HepG2 (cell line): ENCODE measurements at regions not wholly inside any gene's neighbourhood (a gene's known extent, or its start where the extent isn't known, plus 50 kb on each side); places are given as distances from the start of the nearest gene placed in this dataset.

Experiments used
- JDP2 ChIP-seq: sonication (generic); formaldehyde crosslinking; IDR thresholded peaks from 2 replicates; pipeline ENCODE4 v1.8.1; 2022; ENCODE audit warnings: missing genetic modification reagents, borderline replicate concordance
- KLF11 ChIP-seq: IDR thresholded peaks from 2 replicates; pipeline ENCODE4 v1.6.1; 2016; ENCODE audit warnings: missing compliant biosample characterization
- MEIS2 ChIP-seq: sonication (generic); formaldehyde crosslinking; IDR thresholded peaks from 2 replicates; pipeline ENCODE4 v1.9.0; 2021; ENCODE audit warnings: mild to moderate bottlenecking, missing genetic modification reagents
- ONECUT2 ChIP-seq: sonication (generic); formaldehyde crosslinking; IDR thresholded peaks from 2 replicates; pipeline ENCODE4 v1.4.0; 2020; ENCODE audit warnings: missing genetic modification reagents
- SIN3A ChIP-seq: IDR thresholded peaks from 2 replicates; pipeline ENCODE4 v1.6.1; 2011; ENCODE audit warnings: low read depth, mild to moderate bottlenecking, control low read depth, low read length, borderline replicate concordance
- TCF7 ChIP-seq: sonication (generic); IDR thresholded peaks from 2 replicates; pipeline ENCODE4 v1.6.1; 2016; ENCODE audit warnings: antibody characterized with exemption, low read depth
- TOPORS ChIP-seq: sonication (generic); formaldehyde crosslinking; IDR thresholded peaks from 2 replicates; pipeline ENCODE4 v1.8.0; 2023; ENCODE audit warnings: mild to moderate bottlenecking, missing genetic modification reagents
- WIZ ChIP-seq: sonication (generic); formaldehyde crosslinking; IDR thresholded peaks from 2 replicates; pipeline ENCODE4 v1.5.1; 2020; ENCODE audit warnings: mild to moderate bottlenecking, missing genetic modification reagents
- ZFP82 ChIP-seq: sonication (generic); formaldehyde crosslinking; IDR thresholded peaks from 2 replicates; pipeline ENCODE4 v1.5.1; 2020; ENCODE audit warnings: mild to moderate bottlenecking, missing genetic modification reagents, borderline replicate concordance
- ZNF230 ChIP-seq: sonication (generic); formaldehyde crosslinking; IDR thresholded peaks from 2 replicates; pipeline ENCODE4 v1.4.0; 2020; ENCODE audit warnings: mild to moderate bottlenecking, missing genetic modification reagents
- ZNF720 ChIP-seq: sonication (generic); formaldehyde crosslinking; IDR thresholded peaks from 2 replicates; pipeline ENCODE4 v1.4.0; 2020; ENCODE audit warnings: missing genetic modification reagents
- TF ChIP-seq, protein P1 (sequence below): sonication (generic); formaldehyde crosslinking; IDR thresholded peaks from 2 replicates; pipeline ENCODE4 v1.4.0; 2020; ENCODE audit warnings: mild to moderate bottlenecking, missing genetic modification reagents
- TF ChIP-seq, protein P2 (sequence below): sonication (generic); formaldehyde crosslinking; IDR thresholded peaks from 2 replicates; pipeline ENCODE4 v1.4.0; 2020; ENCODE audit warnings: missing genetic modification reagents
- TF ChIP-seq, protein P3 (sequence below): sonication (generic); formaldehyde crosslinking; IDR thresholded peaks from 2 replicates; pipeline ENCODE4 v1.8.0; 2022; ENCODE audit warnings: missing genetic modification reagents, mild to moderate bottlenecking, moderate library complexity, borderline replicate concordance
- TF ChIP-seq, protein P4 (sequence below): sonication (generic); formaldehyde crosslinking; IDR thresholded peaks from 2 replicates; pipeline ENCODE4 v1.4.0; 2020; ENCODE audit warnings: low read depth, missing genetic modification reagents

DNA sequence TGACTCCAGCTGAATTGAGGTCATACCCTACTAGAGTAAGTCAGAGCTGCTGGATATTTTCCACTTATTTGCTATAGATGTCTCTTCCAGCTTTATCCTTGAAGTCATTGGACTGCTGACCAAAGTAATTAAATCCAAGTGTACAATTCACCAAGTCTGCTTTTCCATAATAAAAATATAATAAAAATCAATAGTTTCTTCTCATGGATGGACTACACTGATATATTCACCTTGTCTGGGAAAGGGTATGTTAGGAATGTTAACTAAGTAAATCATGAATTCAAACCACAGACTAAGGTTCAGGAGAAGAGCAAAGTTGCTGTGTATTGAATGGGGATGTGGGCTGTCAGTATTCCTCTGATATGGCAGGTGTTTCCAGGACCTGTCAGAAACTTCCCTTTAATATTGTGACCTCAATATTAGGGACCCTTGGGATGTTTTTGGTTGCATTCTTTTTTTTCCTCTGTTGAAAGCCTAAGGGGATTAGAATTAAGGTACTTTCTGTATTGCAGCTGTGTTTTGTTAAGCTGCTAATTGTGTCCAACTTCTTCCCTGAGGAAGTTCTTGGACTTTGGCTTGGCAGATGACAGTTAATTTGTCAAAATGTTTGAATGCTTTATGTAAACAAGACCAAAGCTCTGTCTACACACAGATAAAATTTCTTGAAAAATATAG is 284.0 kb downstream of the ATP23 start (continued):
- TF ChIP-seq SIN3A, result no peak
- TF ChIP-seq TOPORS (CRISPR knock-in tag), result no peak
- TF ChIP-seq, protein P1, sequence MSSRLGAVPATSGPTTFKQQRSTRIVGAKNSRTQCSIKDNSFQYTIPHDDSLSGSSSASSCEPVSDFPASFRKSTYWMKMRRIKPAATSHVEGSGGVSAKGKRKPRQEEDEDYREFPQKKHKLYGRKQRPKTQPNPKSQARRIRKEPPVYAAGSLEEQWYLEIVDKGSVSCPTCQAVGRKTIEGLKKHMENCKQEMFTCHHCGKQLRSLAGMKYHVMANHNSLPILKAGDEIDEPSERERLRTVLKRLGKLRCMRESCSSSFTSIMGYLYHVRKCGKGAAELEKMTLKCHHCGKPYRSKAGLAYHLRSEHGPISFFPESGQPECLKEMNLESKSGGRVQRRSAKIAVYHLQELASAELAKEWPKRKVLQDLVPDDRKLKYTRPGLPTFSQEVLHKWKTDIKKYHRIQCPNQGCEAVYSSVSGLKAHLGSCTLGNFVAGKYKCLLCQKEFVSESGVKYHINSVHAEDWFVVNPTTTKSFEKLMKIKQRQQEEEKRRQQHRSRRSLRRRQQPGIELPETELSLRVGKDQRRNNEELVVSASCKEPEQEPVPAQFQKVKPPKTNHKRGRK, result no peak
- no peak for TF ChIP-seq WIZ (CRISPR knock-in tag)
- TF ChIP-seq, protein P2, sequence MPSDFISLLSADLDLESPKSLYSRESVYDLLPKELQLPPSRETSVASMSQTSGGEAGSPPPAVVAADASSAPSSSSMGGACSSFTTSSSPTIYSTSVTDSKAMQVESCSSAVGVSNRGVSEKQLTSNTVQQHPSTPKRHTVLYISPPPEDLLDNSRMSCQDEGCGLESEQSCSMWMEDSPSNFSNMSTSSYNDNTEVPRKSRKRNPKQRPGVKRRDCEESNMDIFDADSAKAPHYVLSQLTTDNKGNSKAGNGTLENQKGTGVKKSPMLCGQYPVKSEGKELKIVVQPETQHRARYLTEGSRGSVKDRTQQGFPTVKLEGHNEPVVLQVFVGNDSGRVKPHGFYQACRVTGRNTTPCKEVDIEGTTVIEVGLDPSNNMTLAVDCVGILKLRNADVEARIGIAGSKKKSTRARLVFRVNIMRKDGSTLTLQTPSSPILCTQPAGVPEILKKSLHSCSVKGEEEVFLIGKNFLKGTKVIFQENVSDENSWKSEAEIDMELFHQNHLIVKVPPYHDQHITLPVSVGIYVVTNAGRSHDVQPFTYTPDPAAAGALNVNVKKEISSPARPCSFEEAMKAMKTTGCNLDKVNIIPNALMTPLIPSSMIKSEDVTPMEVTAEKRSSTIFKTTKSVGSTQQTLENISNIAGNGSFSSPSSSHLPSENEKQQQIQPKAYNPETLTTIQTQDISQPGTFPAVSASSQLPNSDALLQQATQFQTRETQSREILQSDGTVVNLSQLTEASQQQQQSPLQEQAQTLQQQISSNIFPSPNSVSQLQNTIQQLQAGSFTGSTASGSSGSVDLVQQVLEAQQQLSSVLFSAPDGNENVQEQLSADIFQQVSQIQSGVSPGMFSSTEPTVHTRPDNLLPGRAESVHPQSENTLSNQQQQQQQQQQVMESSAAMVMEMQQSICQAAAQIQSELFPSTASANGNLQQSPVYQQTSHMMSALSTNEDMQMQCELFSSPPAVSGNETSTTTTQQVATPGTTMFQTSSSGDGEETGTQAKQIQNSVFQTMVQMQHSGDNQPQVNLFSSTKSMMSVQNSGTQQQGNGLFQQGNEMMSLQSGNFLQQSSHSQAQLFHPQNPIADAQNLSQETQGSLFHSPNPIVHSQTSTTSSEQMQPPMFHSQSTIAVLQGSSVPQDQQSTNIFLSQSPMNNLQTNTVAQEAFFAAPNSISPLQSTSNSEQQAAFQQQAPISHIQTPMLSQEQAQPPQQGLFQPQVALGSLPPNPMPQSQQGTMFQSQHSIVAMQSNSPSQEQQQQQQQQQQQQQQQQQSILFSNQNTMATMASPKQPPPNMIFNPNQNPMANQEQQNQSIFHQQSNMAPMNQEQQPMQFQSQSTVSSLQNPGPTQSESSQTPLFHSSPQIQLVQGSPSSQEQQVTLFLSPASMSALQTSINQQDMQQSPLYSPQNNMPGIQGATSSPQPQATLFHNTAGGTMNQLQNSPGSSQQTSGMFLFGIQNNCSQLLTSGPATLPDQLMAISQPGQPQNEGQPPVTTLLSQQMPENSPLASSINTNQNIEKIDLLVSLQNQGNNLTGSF (CRISPR knock-in tag), result no peak
- no peak for TF ChIP-seq ZFP82 (CRISPR knock-in tag)
- TF ChIP-seq, protein P3, sequence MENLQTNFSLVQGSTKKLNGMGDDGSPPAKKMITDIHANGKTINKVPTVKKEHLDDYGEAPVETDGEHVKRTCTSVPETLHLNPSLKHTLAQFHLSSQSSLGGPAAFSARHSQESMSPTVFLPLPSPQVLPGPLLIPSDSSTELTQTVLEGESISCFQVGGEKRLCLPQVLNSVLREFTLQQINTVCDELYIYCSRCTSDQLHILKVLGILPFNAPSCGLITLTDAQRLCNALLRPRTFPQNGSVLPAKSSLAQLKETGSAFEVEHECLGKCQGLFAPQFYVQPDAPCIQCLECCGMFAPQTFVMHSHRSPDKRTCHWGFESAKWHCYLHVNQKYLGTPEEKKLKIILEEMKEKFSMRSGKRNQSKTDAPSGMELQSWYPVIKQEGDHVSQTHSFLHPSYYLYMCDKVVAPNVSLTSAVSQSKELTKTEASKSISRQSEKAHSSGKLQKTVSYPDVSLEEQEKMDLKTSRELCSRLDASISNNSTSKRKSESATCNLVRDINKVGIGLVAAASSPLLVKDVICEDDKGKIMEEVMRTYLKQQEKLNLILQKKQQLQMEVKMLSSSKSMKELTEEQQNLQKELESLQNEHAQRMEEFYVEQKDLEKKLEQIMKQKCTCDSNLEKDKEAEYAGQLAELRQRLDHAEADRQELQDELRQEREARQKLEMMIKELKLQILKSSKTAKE, result no peak
- TF ChIP-seq MEIS2 (CRISPR knock-in tag), result peak; percentile 90; the same call in 1 of the 2 replicates
- TF ChIP-seq JDP2 (CRISPR knock-in tag), result no peak
- no peak for TF ChIP-seq TCF7
- 0 out of 2 replicates have a peak, but pooled peaks have one; percentile 58 for TF ChIP-seq ONECUT2 (CRISPR knock-in tag)
- TF ChIP-seq, protein P4, sequence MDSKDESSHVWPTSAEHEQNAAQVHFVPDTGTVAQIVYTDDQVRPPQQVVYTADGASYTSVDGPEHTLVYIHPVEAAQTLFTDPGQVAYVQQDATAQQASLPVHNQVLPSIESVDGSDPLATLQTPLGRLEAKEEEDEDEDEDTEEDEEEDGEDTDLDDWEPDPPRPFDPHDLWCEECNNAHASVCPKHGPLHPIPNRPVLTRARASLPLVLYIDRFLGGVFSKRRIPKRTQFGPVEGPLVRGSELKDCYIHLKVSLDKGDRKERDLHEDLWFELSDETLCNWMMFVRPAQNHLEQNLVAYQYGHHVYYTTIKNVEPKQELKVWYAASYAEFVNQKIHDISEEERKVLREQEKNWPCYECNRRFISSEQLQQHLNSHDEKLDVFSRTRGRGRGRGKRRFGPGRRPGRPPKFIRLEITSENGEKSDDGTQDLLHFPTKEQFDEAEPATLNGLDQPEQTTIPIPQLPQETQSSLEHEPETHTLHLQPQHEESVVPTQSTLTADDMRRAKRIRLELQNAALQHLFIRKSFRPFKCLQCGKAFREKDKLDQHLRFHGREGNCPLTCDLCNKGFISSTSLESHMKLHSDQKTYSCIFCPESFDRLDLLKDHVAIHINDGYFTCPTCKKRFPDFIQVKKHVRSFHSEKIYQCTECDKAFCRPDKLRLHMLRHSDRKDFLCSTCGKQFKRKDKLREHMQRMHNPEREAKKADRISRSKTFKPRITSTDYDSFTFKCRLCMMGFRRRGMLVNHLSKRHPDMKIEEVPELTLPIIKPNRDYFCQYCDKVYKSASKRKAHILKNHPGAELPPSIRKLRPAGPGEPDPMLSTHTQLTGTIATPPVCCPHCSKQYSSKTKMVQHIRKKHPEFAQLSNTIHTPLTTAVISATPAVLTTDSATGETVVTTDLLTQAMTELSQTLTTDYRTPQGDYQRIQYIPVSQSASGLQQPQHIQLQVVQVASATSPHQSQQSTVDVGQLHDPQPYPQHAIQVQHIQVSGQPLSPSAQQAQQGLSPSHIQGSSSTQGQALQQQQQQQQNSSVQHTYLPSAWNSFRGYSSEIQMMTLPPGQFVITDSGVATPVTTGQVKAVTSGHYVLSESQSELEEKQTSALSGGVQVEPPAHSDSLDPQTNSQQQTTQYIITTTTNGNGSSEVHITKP, result no peak
- no peak for TF ChIP-seq ZNF230 (CRISPR knock-in tag)
- no peak for TF ChIP-seq KLF11
- TF ChIP-seq ZNF720 (CRISPR knock-in tag), result no peak
